ENCODE measurements at regions not wholly inside any gene's neighbourhood (a gene's known extent, or its start where the extent isn't known, plus 50 kb on each side); places are given as distances from the start of the nearest gene placed in this dataset.

GRCh38 chr6:170157567-170158218 is 133.2 kb downstream of the DLL1 start:
- no peak overlapping the region for H3K27ac ChIP-seq (ENCODE audit: low read length, poor library complexity, severe bottlenecking)
- H3K4ac ChIP-seq (ENCODE audit: low read depth in 1 of 2, low read length in 2 of 2) = no peak overlapping the region
- H2BK5ac ChIP-seq (ENCODE audit: low read depth, low read length, poor library complexity, severe bottlenecking) = no peak overlapping the region
- peaks cover 0 to 4% of the 10 kb centered on the region in 2 experiments for H3K36me3 ChIP-seq (ENCODE audit: control insufficient read depth in 1 of 2, insufficient read depth in 2 of 2, low read depth in 1 of 2, low read length in 2 of 2)
- H4K91ac ChIP-seq (ENCODE audit: low read length) = no peak overlapping the region
- H2BK120ac ChIP-seq (ENCODE audit: low read depth, low read length) = no peak overlapping the region
- 78% methylated on average over 28 of the region's 28 CpGs for WGBS
- DNase-seq = no peak
- H3K27me3 ChIP-seq (ENCODE audit: control insufficient read depth in 1 of 2, insufficient read depth in 1 of 2, low read length in 2 of 2) = peaks cover 0 to 16% of the 10 kb centered on the region in 2 experiments
- H3K9me3 ChIP-seq (ENCODE audit: control insufficient read depth, low read length) = no peaks in the 10 kb centered on the region
- H3K18ac ChIP-seq (ENCODE audit: low read depth in 1 of 2, low read length in 2 of 2) = no peak overlapping the region
- no peak overlapping the region for H2AFZ ChIP-seq (ENCODE audit: low read depth, low read length)
- H2BK12ac ChIP-seq (ENCODE audit: low read length in 2 of 2) = no peak overlapping the region
- H3K9ac ChIP-seq (ENCODE audit: low read length) = no peak overlapping the region
- no peak overlapping the region for H3K23ac ChIP-seq (ENCODE audit: low read length in 2 of 2)
- H2BK15ac ChIP-seq (ENCODE audit: low read depth, poor library complexity, severe bottlenecking) = no peak overlapping the region
- H2AK5ac ChIP-seq (ENCODE audit: low read length, severe bottlenecking) = no peak overlapping the region
- no peak overlapping the region for H4K8ac ChIP-seq (ENCODE audit: low read length)
- no peaks in the 10 kb centered on the region for H3K79me1 ChIP-seq (replicated peaks; ENCODE audit: low read length, poor library complexity, severe bottlenecking)
- H3K4me2 ChIP-seq (ENCODE audit: low read length, poor library complexity, severe bottlenecking) = no peak overlapping the region
- no peak overlapping the region for H3K4me3 ChIP-seq (ENCODE audit: insufficient read depth in 1 of 2, low read depth in 1 of 2, low read length in 2 of 2)
- no peak overlapping the region for H3K14ac ChIP-seq (ENCODE audit: low read length in 2 of 2)
- peaks cover 5% of the 10 kb centered on the region for H3K4me1 ChIP-seq (ENCODE audit: control insufficient read depth, insufficient read depth, low read depth, low read length)

DNA sequence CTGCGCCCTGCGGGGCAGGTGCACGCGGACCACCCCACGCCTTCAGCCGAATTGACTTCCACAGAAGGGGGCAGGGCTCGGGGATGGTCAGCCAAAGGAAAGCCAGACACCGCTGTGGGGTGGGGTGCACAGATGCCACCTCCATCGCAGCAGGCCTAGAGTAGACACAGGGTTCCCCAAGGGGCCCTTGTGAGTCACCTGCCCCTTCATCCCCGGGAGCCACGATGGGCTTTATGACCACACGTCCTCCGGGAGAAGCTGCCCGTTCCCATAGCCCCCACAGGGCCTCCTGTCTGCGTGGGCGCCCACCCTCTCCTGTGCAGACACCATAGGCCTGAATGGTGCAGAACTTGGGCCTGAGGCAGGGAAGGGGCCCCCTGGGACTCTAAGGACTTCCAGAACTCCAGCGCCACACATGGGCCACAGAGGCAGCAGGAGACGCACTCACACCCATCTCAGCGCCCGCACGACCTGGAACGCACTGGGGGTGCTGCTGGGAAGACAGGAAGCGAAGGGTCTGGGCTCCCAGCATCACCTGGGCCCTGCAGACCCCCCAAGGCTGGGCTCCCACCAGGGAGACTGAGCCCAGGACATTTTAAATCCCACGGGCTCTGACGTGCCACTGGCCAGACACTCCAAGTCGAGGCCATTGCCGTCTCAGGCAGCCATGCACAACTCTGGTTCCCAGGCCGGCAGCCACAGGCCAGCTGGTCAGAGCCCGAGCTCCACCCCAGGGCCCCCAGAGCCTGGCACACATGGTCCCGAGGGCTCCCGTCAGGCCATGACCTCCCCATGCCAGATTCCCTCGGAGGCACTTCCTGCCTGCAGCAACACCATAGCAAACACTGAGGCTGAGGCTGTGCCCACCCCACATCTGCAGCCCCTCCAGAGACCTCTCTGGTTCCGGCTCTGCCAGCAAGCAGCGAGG is 134.2 kb downstream of the DLL1 start:
- Histone ChIP-seq H3K9me3 (ENCODE audit: control insufficient read depth, low read length) (no peaks in the 10 kb centered on the region), H3K4me3 (ENCODE audit: insufficient read depth in 1 of 2, low read depth in 1 of 2, low read length in 2 of 2) (no peak overlapping the region), H2AFZ (ENCODE audit: low read depth, low read length) (no peak overlapping the region)

GRCh38 chr6:170155464-170156196 is 135.2 kb downstream of the DLL1 start:
- Histone ChIP-seq H2AK5ac (ENCODE audit: low read length, severe bottlenecking) (no peak overlapping the region), H3K23ac (ENCODE audit: low read length in 2 of 2) (no peak overlapping the region), H4K8ac (ENCODE audit: low read length) (no peak overlapping the region), H3K14ac (ENCODE audit: low read length in 2 of 2) (no peak overlapping the region), H3K27ac (ENCODE audit: low read length, poor library complexity, severe bottlenecking) (no peak overlapping the region), H4K91ac (ENCODE audit: low read length) (no peak overlapping the region), H3K4me1 (ENCODE audit: control insufficient read depth, insufficient read depth, low read depth, low read length) (peaks cover 8% of the 10 kb centered on the region), H2BK5ac (ENCODE audit: low read depth, low read length, poor library complexity, severe bottlenecking) (no peak overlapping the region), H2BK120ac (ENCODE audit: low read depth, low read length) (no peak overlapping the region), H2AFZ (ENCODE audit: low read depth, low read length) (no peak overlapping the region), H3K4me3 (ENCODE audit: insufficient read depth in 1 of 2, low read depth in 1 of 2, low read length in 2 of 2) (no peak overlapping the region), H3K9ac (ENCODE audit: low read length) (no peak overlapping the region), H3K27me3 (ENCODE audit: control insufficient read depth in 1 of 2, insufficient read depth in 1 of 2, low read length in 2 of 2) (peaks cover 6 to 37% of the 10 kb centered on the region in 2 experiments), H2BK15ac (ENCODE audit: low read depth, poor library complexity, severe bottlenecking) (no peak overlapping the region), H3K18ac (ENCODE audit: low read depth in 1 of 2, low read length in 2 of 2) (no peak overlapping the region), H2BK12ac (ENCODE audit: low read length in 2 of 2) (no peak overlapping the region), H3K4me2 (ENCODE audit: low read length, poor library complexity, severe bottlenecking) (no peak overlapping the region), H3K4ac (ENCODE audit: low read depth in 1 of 2, low read length in 2 of 2) (no peak overlapping the region), H3K79me1 (replicated peaks; ENCODE audit: low read length, poor library complexity, severe bottlenecking) (no peaks in the 10 kb centered on the region), H3K9me3 (ENCODE audit: control insufficient read depth, low read length) (no peaks in the 10 kb centered on the region), H3K36me3 (ENCODE audit: control insufficient read depth in 1 of 2, insufficient read depth in 2 of 2, low read depth in 1 of 2, low read length in 2 of 2) (peaks cover 0 to 1% of the 10 kb centered on the region in 2 experiments)
- no peak for DNase-seq
- WGBS = 86% methylated on average over 25 of the region's 25 CpGs

More for the DNA sequence above, 134.2 kb downstream of the DLL1 start:
- H3K4ac ChIP-seq (ENCODE audit: low read depth in 1 of 2, low read length in 2 of 2) = no peak overlapping the region
- no peak overlapping the region for H3K14ac ChIP-seq (ENCODE audit: low read length in 2 of 2)
- no peak overlapping the region for H3K4me2 ChIP-seq (ENCODE audit: low read length, poor library complexity, severe bottlenecking)
- H2BK12ac ChIP-seq (ENCODE audit: low read length in 2 of 2) = no peak overlapping the region
- H3K27ac ChIP-seq (ENCODE audit: low read length, poor library complexity, severe bottlenecking) = no peak overlapping the region
- H3K79me1 ChIP-seq (replicated peaks; ENCODE audit: low read length, poor library complexity, severe bottlenecking) = no peaks in the 10 kb centered on the region
- H3K23ac ChIP-seq (ENCODE audit: low read length in 2 of 2) = no peak overlapping the region
- H4K91ac ChIP-seq (ENCODE audit: low read length) = no peak overlapping the region
- peaks cover 8% of the 10 kb centered on the region for H3K4me1 ChIP-seq (ENCODE audit: control insufficient read depth, insufficient read depth, low read depth, low read length)
- DNase-seq = no peak
- H3K27me3 ChIP-seq (ENCODE audit: control insufficient read depth in 1 of 2, insufficient read depth in 1 of 2, low read length in 2 of 2) = peaks cover 5 to 26% of the 10 kb centered on the region in 2 experiments
- WGBS = 85% methylated on average over 32 of the region's 34 CpGs
- H2BK15ac ChIP-seq (ENCODE audit: low read depth, poor library complexity, severe bottlenecking) = no peak overlapping the region
- H2AK5ac ChIP-seq (ENCODE audit: low read length, severe bottlenecking) = no peak overlapping the region
- no peak overlapping the region for H2BK5ac ChIP-seq (ENCODE audit: low read depth, low read length, poor library complexity, severe bottlenecking)
- no peak overlapping the region for H3K18ac ChIP-seq (ENCODE audit: low read depth in 1 of 2, low read length in 2 of 2)
- H4K8ac ChIP-seq (ENCODE audit: low read length) = no peak overlapping the region
- H2BK120ac ChIP-seq (ENCODE audit: low read depth, low read length) = no peak overlapping the region
- peaks cover 0 to 4% of the 10 kb centered on the region in 2 experiments for H3K36me3 ChIP-seq (ENCODE audit: control insufficient read depth in 1 of 2, insufficient read depth in 2 of 2, low read depth in 1 of 2, low read length in 2 of 2)
- no peak overlapping the region for H3K9ac ChIP-seq (ENCODE audit: low read length)

All from mesenchymal stem cell (in vitro differentiated cells and primary cell).